Activated CD8-positive, alpha-beta memory T cell treated with anti-CD3 and anti-CD28 coated beads, Interleukin-2, amount 10 ng/mL, durations not matched to agents 7 days and 5 days (primary cell): ENCODE measurements at regions not wholly inside any gene's neighbourhood (a gene's known extent, or its start where the extent isn't known, plus 50 kb on each side); places are given as distances from the start of the nearest gene placed in this dataset.

ENCODE experiments used
- ATAC-seq: fragments of 150-1000 bp; cut with Tn5 transposase; one replicate; pipeline ENCODE4 v1.10.0; 2021; ENCODE audit warnings: moderate library complexity
- CTCF ChIA-PET: fragments of 350-600 bp; sonication (Branson Sonifier 250); formaldehyde crosslinking; loops from one replicate; lab custom pipeline; 2021; ENCODE audit warnings: antibody characterized with exemption; lab: Charles Lee
- DNase-seq: peaks from one replicate; pipeline ENCODE4 v3.0.0-alpha.2; 2020
- H3K27ac Mint-ChIP-seq: one replicate; pipeline ENCODE4 v1.8.0; 2021; ENCODE audit warnings: mild to moderate bottlenecking, mixed read lengths
- H3K27me3 Mint-ChIP-seq: one replicate; pipeline ENCODE4 v1.8.0; 2021; ENCODE audit warnings: mixed read lengths
- H3K36me3 Mint-ChIP-seq: one replicate; pipeline ENCODE4 v1.8.0; 2021; ENCODE audit warnings: mild to moderate bottlenecking, mixed read lengths
- H3K4me1 Mint-ChIP-seq: one replicate; pipeline ENCODE4 v1.8.0; 2021; ENCODE audit warnings: mixed read lengths
- H3K4me3 Mint-ChIP-seq: one replicate; pipeline ENCODE4 v1.8.0; 2021; ENCODE audit warnings: mild to moderate bottlenecking, moderate library complexity, mixed read lengths
- H3K9me3 Mint-ChIP-seq: one replicate; pipeline ENCODE4 v1.8.0; 2022; ENCODE audit warnings: low read depth, mixed read lengths

DNA sequence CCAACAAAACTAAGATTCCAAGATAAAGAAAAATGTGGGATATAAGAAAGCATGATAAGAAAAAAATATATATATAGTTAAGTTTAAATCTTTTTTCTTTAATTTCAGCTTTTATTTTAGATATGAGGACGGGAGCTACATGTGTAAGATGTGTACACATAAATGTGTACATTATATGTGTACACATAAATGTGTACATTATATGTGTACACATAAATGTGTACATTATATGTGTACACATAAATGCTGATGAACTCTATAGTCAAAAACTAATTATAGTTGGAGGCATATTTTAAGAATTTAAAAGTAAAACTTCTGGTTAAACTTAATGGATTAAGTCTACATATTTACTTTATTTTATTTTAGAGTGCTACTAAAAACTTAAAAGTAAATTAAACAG, 123.6 kb downstream of the BTG1 start:
- CTCF ChIA-PET = interaction anchor here (1.0 kb wide), 1 partner anchor 10 kb away, joined by 3 read pairs; no protein-coding TSS in a partner anchor
- Mint-ChIP-seq H3K27me3 (no peaks in the 10 kb centered on the region), H3K36me3 (peaks cover 2% of the 10 kb centered on the region), H3K9me3 (no peaks in the 10 kb centered on the region), H3K27ac (no peak overlapping the region), H3K4me3 (no peak overlapping the region), H3K4me1 (peaks cover 4% of the 10 kb centered on the region)
- no peak for DNase-seq
- ATAC-seq = no peak

DNA sequence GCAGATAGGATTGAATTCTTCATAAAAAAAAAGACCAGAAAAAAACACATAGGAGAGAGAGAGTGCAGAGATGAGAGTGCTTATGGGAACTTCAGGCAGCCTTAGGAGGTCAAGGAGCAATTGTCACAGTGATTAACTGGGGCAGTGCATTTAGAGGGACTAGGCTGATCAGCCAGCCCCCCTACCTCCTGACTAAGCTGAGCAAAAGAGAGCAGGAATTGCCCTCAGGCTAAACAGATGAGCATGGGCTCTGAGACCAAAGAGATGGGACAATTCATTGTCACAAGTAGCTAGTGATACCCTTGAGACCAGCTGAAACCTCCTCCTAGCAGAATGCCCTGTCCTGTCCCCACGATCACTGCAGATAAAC, 124.0 kb downstream of the BTG1 start:
- H3K9me3 Mint-ChIP-seq = no peaks in the 10 kb centered on the region

DNA sequence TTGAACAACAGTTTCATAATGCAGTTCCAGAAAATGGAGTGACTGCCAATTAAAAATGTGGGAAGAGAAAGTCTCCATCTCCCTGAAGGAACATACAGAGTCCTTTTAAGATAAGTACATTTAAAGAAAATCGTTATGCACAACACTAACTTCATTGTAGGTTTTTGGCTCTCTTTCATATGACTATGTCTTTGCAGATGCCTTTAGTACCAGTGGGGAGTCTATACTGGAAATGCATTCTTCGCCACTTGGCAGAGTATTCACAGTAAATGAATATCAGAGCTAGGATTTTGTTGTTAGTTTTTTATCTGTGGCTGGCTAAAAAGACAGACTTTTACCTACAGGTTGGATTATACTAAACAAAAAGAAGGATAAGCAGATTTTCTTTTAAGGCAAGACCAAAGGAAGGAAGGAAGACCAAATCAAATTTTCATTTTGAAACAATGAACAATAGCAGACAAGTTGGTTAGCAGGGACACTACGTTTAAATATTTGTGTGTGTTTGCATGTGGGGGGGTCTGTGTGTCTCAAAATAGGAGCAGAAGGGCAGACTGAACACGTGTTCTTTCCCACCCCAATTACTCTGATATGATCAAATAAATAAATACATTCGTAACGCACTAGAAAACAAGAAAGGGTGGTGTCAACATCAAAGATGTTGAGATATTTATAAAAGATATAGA, 124.5 kb downstream of the BTG1 start:
- H3K4me3 Mint-ChIP-seq = no peak overlapping the region
- no peaks in the 10 kb centered on the region for H3K27me3 Mint-ChIP-seq
- H3K36me3 Mint-ChIP-seq = peaks cover 3% of the 10 kb centered on the region
- no peak for DNase-seq
- no peak for ATAC-seq
- CTCF ChIA-PET = interaction anchor here (0.6 to 1.0 kb wide), 2 partner anchors 9 to 459 kb away, joined by 3 read pairs; no protein-coding TSS in a partner anchor
- no peak overlapping the region for H3K27ac Mint-ChIP-seq
- H3K4me1 Mint-ChIP-seq = peaks cover 4% of the 10 kb centered on the region
- no peaks in the 10 kb centered on the region for H3K9me3 Mint-ChIP-seq

More for the DNA sequence above, 124.0 kb downstream of the BTG1 start:
- H3K27ac Mint-ChIP-seq = no peak overlapping the region
- ATAC-seq = no peak
- no peaks in the 10 kb centered on the region for H3K27me3 Mint-ChIP-seq
- CTCF ChIA-PET = interaction anchor here (0.6 to 1.0 kb wide), 2 partner anchors 9 to 459 kb away, joined by 3 read pairs; no protein-coding TSS in a partner anchor
- peaks cover 3% of the 10 kb centered on the region for H3K36me3 Mint-ChIP-seq
- no peak overlapping the region for H3K4me3 Mint-ChIP-seq
- no peak for DNase-seq
- H3K4me1 Mint-ChIP-seq = peaks cover 4% of the 10 kb centered on the region

DNA sequence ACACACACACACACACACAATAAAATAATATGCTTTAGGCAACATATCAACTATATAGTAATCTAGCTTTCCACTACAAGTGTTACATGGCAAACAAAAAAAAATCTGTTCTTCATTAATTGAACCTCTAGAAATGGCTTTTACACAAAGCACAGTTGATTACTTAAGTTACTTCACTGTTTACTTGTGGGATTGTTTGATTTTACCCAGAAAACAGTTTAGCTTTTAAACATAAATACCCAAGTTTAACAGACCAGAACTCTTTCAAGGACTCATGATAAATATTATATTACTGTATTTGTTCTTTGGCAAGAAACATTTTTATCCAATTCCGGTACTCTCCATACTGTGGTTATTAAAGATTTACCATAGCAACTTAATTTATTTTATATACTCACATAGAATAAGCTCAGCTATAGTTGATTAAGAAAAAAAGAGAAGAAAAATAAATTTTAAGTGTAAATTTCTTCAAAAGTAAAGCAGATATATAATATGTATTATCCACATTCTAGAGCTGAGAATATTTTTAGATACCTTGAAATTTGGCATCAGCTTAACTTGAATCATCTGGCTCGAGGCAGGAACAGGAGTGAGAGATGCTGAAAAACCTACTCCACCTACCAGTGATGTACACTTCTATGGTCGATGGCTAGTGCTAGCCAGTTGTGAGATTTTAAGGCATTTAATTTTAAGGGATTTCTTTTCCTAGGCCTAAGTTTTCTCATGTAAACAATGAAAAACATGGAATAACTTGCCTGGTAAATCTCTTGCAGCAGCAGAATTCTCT, 126.0 kb downstream of the BTG1 start:
- H3K9me3 Mint-ChIP-seq = peaks cover 3% of the 10 kb centered on the region
- no peak overlapping the region for H3K4me3 Mint-ChIP-seq
- DNase-seq (no peak), ATAC-seq (no peak)
- peaks cover 4% of the 10 kb centered on the region for H3K36me3 Mint-ChIP-seq
- H3K27ac Mint-ChIP-seq = no peak overlapping the region
- peaks cover 4% of the 10 kb centered on the region for H3K4me1 Mint-ChIP-seq
- no peaks in the 10 kb centered on the region for H3K27me3 Mint-ChIP-seq
- CTCF ChIA-PET = interaction anchor here (0.6 to 1.1 kb wide), 2 partner anchors 16 to 1487 kb away, joined by 3 read pairs; no protein-coding TSS in a partner anchor

DNA sequence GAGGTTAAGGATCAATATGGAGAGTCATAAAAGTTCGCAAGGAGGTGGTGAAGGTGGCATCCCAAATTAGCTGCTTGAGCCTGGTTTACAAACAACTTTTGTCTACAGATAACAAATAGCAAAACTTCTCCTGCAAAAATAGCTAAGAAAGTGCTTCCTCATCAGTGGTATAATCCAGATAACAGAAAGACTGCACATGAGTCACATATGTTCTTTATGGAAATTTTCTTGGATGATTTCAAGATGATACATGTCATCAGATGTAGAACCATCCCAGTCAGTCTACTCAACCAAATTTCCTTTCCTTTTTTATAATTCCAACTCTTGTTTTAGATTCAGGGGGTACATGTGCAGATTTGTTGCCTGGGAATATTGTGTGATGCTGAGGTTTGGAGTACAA, 133.0 kb downstream of the BTG1 start:
- Mint-ChIP-seq H3K4me3 (no peak overlapping the region), H3K36me3 (peaks cover 4% of the 10 kb centered on the region), H3K9me3 (peaks cover 3% of the 10 kb centered on the region), H3K4me1 (peaks cover 4% of the 10 kb centered on the region), H3K27me3 (no peaks in the 10 kb centered on the region), H3K27ac (no peak overlapping the region)
- CTCF ChIA-PET = interaction anchor here (1.4 kb wide), 1 partner anchor 9 kb away, joined by 3 read pairs; no protein-coding TSS in a partner anchor
- DNase-seq (no peak), ATAC-seq (no peak)

DNA sequence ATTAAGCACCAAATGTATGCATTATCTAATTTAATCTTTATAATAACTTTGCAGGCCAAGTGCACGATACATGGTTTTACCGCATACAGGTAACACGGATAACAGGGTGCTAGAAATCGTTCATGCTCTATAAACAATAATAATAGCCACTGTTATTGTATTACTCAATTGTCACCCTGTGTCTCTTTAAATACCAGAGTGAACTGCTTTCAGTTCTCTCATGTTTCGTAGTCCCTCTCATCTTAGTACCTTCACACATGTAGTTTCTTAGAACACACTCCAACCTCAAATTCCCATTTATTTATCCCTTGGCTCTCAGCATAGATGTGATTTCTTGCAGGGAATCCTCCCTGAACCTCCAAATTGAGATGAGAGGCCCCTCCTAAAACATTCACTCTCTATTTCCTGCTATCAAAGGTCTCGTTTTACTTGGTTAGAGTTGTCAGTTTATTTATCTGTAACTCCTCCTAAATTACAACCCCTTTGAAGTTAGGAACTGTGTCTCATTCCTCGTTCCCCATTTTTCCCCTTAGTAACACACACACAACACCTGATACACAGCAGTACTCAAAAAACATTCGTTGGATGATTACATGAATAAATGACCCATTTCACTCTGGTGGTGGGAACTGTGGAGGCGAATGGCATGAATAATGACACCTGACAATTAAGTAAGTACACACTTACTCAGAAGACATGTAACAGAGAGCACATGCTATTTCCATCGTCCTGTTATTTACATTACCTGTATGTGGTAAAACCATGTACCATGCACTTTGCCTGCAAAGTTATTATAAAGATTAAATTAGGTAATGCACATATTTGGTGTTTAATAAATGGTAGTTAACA, 134.6 kb downstream of the BTG1 start:
- H3K4me1 Mint-ChIP-seq = peaks cover 4% of the 10 kb centered on the region
- H3K36me3 Mint-ChIP-seq = peaks cover 1% of the 10 kb centered on the region
- CTCF ChIA-PET = interaction anchor here (0.7 kb wide), 1 partner anchor 754 kb away, joined by 3 read pairs; no protein-coding TSS in a partner anchor
- ATAC-seq (no peak), DNase-seq (no peak)
- no peak overlapping the region for H3K27ac Mint-ChIP-seq
- peaks cover 3% of the 10 kb centered on the region for H3K9me3 Mint-ChIP-seq
- H3K4me3 Mint-ChIP-seq = no peak overlapping the region
- H3K27me3 Mint-ChIP-seq = no peaks in the 10 kb centered on the region

DNA sequence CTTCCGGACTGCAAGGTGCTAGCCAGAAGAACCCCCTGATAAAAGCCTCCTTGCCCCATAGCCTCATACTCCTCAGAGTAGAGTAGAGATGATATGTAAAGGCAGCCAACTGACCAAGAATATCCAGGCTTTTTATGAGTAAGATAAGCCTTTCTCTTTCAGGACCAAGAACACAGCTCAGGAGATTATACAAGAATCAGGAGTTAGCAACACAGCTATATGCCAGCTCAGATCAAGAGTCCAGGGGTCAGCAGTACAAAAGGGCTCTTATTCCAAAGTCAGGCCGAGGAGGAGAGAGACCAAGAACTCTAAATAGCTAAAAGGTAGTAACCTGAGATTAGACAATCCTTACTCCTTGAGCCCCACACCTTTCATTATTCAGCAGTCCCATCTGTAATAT, 135.3 kb downstream of the BTG1 start:
- ATAC-seq (no peak), DNase-seq (no peak)
- H3K9me3 Mint-ChIP-seq = no peaks in the 10 kb centered on the region
- H3K4me1 Mint-ChIP-seq = peaks cover 4% of the 10 kb centered on the region
- no peaks in the 10 kb centered on the region for H3K36me3 Mint-ChIP-seq
- no peak overlapping the region for H3K4me3 Mint-ChIP-seq
- H3K27me3 Mint-ChIP-seq = no peaks in the 10 kb centered on the region
- H3K27ac Mint-ChIP-seq = no peak overlapping the region
- CTCF ChIA-PET = no interaction called here

DNA sequence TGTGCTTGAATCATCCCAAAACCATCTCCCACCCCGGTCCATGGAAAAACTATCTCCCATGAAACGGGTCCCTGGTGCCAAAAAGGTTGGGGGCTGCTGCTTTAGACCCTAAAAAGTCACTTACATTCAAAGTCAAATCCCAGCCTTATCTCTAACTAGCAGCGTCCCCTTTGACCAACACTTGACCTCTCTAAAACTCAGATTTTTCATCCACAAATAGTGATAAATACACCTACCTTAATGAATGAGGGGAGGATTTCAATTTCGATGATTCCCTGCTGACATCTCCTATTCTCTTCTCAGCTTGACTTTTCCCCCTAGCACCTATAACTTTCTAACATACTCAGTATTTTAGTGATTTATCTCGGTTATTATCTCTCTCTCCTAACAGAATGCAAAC, 137.3 kb downstream of the BTG1 start:
- H3K36me3 Mint-ChIP-seq = no peaks in the 10 kb centered on the region
- H3K9me3 Mint-ChIP-seq = no peaks in the 10 kb centered on the region
- ATAC-seq = no peak
- peaks cover 4% of the 10 kb centered on the region for H3K4me1 Mint-ChIP-seq
- CTCF ChIA-PET = no interaction called here
- DNase-seq = no peak
- no peak overlapping the region for H3K27ac Mint-ChIP-seq
- H3K27me3 Mint-ChIP-seq = no peaks in the 10 kb centered on the region
- no peak overlapping the region for H3K4me3 Mint-ChIP-seq

DNA sequence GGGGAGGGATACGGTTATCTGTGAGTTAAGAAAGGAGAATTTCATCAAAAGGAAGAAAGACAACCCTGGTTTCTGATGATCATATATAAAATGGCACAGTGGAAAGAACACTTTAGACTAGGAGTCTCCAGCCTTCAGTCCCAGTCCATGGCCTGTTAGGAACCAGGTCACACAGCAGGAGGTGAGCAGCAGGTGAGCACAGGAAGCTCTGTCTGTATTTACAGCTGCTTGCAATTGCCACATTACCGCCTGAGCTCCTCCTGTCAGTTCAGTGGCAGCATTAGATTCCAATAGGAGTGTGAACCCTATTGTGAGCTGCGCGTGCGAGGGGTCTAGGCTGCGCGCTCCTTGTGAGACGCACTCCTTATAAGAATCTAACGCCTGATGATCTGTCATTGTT, 137.9 kb downstream of the BTG1 start:
- Mint-ChIP-seq H3K27ac (no peak overlapping the region), H3K36me3 (no peaks in the 10 kb centered on the region), H3K9me3 (no peaks in the 10 kb centered on the region), H3K27me3 (no peaks in the 10 kb centered on the region), H3K4me3 (no peak overlapping the region), H3K4me1 (peaks cover 4% of the 10 kb centered on the region)
- ATAC-seq (no peak), DNase-seq (no peak)
- CTCF ChIA-PET = no interaction called here

DNA sequence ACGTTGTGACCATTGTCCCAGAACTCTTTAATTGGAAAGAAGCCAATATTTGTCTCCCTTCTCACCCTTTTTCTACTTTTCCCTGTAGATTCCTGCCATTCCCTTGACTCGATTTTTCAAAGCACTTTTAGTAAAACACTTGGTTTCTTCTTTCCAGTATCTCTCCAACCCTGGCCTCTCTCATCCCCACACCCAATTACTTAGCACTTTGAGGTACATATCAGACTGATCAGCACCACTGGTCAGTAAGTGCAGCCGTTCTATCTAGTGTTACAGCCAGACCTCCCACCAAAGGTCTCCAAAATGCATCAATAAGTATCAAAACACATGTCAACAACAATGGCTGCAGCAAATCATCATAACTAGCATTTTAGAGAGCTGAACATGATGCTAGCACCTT, 141.9 kb downstream of the BTG1 start:
- Mint-ChIP-seq H3K36me3 (peaks cover 12% of the 10 kb centered on the region), H3K27me3 (no peaks in the 10 kb centered on the region), H3K27ac (no peak overlapping the region), H3K4me3 (no peak overlapping the region), H3K9me3 (peaks cover 4% of the 10 kb centered on the region), H3K4me1 (peaks cover 8% of the 10 kb centered on the region)
- DNase-seq (no peak), ATAC-seq (no peak)
- CTCF ChIA-PET = interaction anchor here (0.8 to 1.2 kb wide), 2 partner anchors 15 to 193 kb away, joined by 3 read pairs; no protein-coding TSS in a partner anchor

DNA sequence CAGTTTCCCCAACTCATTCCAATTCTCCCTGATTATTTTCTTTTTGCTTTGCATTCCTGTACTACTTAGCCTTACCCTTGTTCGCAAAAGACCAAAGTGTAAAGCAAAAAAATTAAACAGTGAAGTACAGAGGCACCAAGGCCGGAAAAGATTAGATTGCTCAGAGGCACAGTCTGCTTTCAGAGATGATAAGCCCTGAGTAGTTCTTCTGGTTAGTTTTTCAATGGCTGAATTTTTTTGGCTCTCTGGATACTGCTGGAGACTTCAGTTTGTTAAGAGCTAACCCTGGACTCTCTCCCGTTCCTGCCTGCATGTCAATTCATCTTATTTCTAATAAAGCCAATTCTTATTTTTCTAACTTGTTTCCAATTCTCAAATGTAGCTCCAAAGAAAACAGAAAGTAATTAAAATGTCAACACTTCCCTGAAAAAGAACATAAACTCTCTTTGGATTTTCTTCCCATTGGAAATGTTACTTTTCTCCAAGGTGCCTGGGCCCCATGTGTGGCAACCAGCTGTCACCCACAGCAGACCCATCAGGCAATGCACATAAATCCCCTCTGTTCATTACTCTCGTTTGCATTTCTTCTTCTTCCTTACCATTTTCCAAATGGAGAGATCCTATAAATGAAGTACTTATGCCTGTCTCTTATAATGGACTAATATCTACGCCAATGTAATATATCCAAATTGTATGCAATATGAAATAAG, 142.8 kb downstream of the BTG1 start:
- no peak overlapping the region for H3K4me3 Mint-ChIP-seq
- peaks cover 15% of the 10 kb centered on the region for H3K4me1 Mint-ChIP-seq
- peaks cover 19% of the 10 kb centered on the region for H3K36me3 Mint-ChIP-seq
- CTCF ChIA-PET = interaction anchor here (0.8 to 1.2 kb wide), 3 partner anchors 16 to 192 kb away, joined by 3 read pairs; no protein-coding TSS in a partner anchor
- no peak overlapping the region for H3K27ac Mint-ChIP-seq
- H3K27me3 Mint-ChIP-seq = no peaks in the 10 kb centered on the region
- H3K9me3 Mint-ChIP-seq = peaks cover 12% of the 10 kb centered on the region
- DNase-seq (no peak), ATAC-seq (no peak)

DNA sequence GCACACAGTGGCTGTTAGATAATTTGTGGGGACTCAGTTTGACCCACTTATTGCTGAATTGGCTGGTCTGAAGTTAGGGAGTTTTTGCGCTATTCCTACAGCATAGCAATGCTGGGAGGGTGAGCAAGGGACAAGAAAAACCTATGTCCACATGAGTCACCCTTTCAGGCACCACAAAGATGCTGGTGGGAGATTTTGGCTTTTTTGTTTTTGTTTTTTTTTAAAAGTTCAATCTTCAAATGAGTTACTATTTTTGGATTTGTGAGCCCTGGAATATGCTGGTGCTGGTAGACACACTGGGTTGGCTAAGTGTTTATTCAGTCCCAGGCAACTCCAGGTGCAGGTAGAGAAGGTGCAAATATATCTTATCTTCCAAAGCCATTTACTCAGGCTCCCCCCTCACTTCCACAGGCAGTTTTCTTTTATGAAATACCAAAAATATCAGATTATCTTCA, 143.4 kb downstream of the BTG1 start:
- peaks cover 13% of the 10 kb centered on the region for H3K9me3 Mint-ChIP-seq
- peaks cover 20% of the 10 kb centered on the region for H3K36me3 Mint-ChIP-seq
- H3K4me3 Mint-ChIP-seq = no peak overlapping the region
- no peak overlapping the region for H3K27ac Mint-ChIP-seq
- H3K4me1 Mint-ChIP-seq = peaks cover 15% of the 10 kb centered on the region
- CTCF ChIA-PET = no interaction called here
- ATAC-seq (no peak), DNase-seq (no peak)
- H3K27me3 Mint-ChIP-seq = no peaks in the 10 kb centered on the region
